Esophagus squamous epithelium (tissue), 5 donors: ENCODE measurements at regions not wholly inside any gene's neighbourhood (a gene's known extent, or its start where the extent isn't known, plus 50 kb on each side); places are given as distances from the start of the nearest gene placed in this dataset.

Experiments
- DNase-seq: peaks from one replicate; lab custom pipeline; 2025; lab: John Stamatoyannopoulos, UW
- H3K27ac ChIP-seq, 4 donors: fragments of 200-600 bp; sonication (generic); one replicate each; pipeline ENCODE4 v1.5.1; 2016 to 2019; ENCODE audit warnings: mild to moderate bottlenecking in 1 of 4
- H3K27me3 ChIP-seq, 4 donors: fragments of 200-600 bp; sonication (generic); 1 replicate in 3 of 4; 2 replicates in 1 of 4; pipeline versions ENCODE4 v1.5.1 to v1.6.0; 2017 to 2021; ENCODE audit warnings: antibody characterized with exemption in 1 of 4
- H3K36me3 ChIP-seq, 3 donors: fragments of 200-600 bp; sonication (generic); one replicate each; pipeline ENCODE4 v1.5.1; 2016 to 2019
- H3K4me1 ChIP-seq, 3 donors: fragments of 200-600 bp; sonication (generic); one replicate each; pipeline ENCODE4 v1.5.1; 2017 to 2019
- H3K4me3 ChIP-seq, 4 donors: fragments of 200-600 bp; sonication (generic); 1 replicate in 3 of 4; 2 replicates in 1 of 4; pipeline ENCODE4 v1.5.1; 2016 to 2019; ENCODE audit warnings: mild to moderate bottlenecking in 2 of 4, moderate library complexity in 1 of 4
- H3K9me3 ChIP-seq, 3 donors: fragments of 200-600 bp; sonication (generic); one replicate each; pipeline ENCODE4 v1.5.1; 2016 to 2019
- POLR2A ChIP-seq, 4 donors: fragments of 450-650 bp; IDR thresholded peaks; one replicate each; pipeline ENCODE4 v1.6.1; 2017; ENCODE audit warnings: antibody characterized with exemption in 4 of 4, mild to moderate bottlenecking in 4 of 4, moderate library complexity in 3 of 4
- WGBS, 2 donors: methylation state at CpG; one replicate each; pipeline ENCODE4 v1.1.5; 2018; 5-methylcytosine and 5-hydroxymethylcytosine counted together
- intact Hi-C: fragments of 100-400 bp; cut with DNase I; formaldehyde crosslinking; loops from one replicate; pipeline ENCODE4 v1.15.0; 2022
- TF ChIP-seq, protein P1 (sequence below), 6 experiments: fragments of 450-650 bp in 4 of 6; fragments of 200-600 bp in 2 of 6; sonication (generic) in 2 of 6; IDR thresholded peaks; one replicate each; pipeline ENCODE4 v1.5.1; 2016 to 2019; ENCODE audit warnings: antibody characterized with exemption in 6 of 6, mild to moderate bottlenecking in 4 of 6, moderate library complexity in 4 of 6
- donor health status: DM: yes; HTN: yes; CAD: no.

DNA sequence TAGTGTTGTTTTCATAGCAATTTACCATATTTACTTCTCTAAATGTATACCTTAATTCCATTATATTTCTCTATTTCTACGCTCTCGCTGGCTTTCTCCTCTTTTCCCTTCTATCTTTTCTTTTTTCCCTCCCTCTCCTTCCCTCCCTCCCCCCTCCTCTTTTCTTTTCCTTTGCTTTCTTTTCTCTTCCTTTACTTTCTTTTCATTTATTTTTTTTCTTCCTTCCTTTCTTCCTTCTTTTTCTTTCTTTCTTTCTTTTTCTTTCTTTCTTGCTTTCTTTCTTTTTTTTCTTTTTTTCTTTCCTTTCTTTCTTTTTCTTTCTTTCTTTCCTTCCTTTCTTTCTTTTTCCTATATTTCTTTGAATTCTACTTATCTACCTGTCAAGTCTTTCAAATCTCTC, 533.0 kb upstream of the POT1 start:
- WGBS, 2 donors: 84 to 98% methylated on average over 2 of the region's 2 CpGs
- DNase-seq: no peak
- Histone ChIP-seq H3K27ac (no peak overlapping the region), H3K9me3 (peaks cover 0 to 7% (median 0%) of the 10 kb centered on the region in 3 donors), H3K4me1 (no peaks in the 10 kb centered on the region), H3K4me3 (no peak overlapping the region), H3K36me3 (no peaks in the 10 kb centered on the region), H3K27me3 (no peaks in the 10 kb centered on the region)
- intact Hi-C loops: no loop called here
- TF ChIP-seq, protein P1, sequence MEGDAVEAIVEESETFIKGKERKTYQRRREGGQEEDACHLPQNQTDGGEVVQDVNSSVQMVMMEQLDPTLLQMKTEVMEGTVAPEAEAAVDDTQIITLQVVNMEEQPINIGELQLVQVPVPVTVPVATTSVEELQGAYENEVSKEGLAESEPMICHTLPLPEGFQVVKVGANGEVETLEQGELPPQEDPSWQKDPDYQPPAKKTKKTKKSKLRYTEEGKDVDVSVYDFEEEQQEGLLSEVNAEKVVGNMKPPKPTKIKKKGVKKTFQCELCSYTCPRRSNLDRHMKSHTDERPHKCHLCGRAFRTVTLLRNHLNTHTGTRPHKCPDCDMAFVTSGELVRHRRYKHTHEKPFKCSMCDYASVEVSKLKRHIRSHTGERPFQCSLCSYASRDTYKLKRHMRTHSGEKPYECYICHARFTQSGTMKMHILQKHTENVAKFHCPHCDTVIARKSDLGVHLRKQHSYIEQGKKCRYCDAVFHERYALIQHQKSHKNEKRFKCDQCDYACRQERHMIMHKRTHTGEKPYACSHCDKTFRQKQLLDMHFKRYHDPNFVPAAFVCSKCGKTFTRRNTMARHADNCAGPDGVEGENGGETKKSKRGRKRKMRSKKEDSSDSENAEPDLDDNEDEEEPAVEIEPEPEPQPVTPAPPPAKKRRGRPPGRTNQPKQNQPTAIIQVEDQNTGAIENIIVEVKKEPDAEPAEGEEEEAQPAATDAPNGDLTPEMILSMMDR (IDR thresholded peaks at IDR 0.05): no peak
- no peak for TF ChIP-seq POLR2A (IDR thresholded peaks at IDR 0.05)

DNA sequence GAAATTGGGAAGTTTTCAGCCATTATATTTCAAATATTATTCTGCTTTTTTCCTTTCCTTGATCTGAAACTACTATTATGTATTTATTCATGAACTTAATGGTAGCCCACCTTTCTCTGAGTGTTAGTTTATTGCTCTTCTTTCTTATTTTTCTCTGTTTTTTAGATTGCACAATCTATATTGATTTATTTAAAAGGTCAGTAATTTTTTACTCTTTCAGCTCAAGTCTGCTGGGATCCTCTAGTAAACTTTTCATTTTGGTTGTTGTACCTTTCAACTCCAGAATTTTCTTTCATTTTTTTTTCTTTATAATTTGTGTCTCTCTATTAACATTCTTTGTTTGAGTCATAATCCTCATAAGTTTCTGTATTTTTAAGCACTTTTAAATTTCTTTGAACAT, 529.4 kb upstream of the POT1 start:
- Histone ChIP-seq H3K4me3 (no peak overlapping the region), H3K9me3 (peaks cover 0 to 7% (median 0%) of the 10 kb centered on the region in 3 donors), H3K27me3 (no peaks in the 10 kb centered on the region), H3K4me1 (no peaks in the 10 kb centered on the region), H3K27ac (no peak overlapping the region), H3K36me3 (no peaks in the 10 kb centered on the region)
- DNase-seq: no peak
- no peak for TF ChIP-seq POLR2A (IDR thresholded peaks at IDR 0.05)
- TF ChIP-seq, protein P1 (IDR thresholded peaks at IDR 0.05): no peak
- intact Hi-C loops: no loop called here

DNA sequence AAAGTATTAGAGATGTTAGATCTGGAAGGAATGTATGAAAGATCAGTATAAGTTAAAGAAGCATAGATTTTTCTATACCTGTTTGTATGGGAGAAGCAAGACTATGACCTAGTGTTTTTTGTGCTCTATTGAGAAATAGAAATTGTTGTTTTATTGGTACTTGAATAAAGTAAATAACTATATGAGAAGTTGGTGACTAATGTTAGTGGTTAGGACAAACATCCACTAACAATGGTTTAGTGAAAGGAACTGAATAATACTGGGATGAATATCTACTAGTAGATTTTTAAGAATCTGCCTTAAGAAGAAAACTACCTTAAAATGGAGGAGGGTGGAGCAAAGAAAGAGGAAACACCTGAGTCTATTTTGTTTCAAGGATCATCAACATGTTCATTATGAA, 521.1 kb upstream of the POT1 start:
- H3K9me3 ChIP-seq: no peaks in the 10 kb centered on the region
- TF ChIP-seq, protein P1 (IDR thresholded peaks at IDR 0.05): no peak
- TF ChIP-seq POLR2A (IDR thresholded peaks at IDR 0.05): no peak
- no peaks in the 10 kb centered on the region for H3K4me1 ChIP-seq
- no peak overlapping the region for H3K4me3 ChIP-seq
- H3K27ac ChIP-seq: no peak overlapping the region
- intact Hi-C loops: no loop called here
- no peak for DNase-seq
- H3K27me3 ChIP-seq: no peaks in the 10 kb centered on the region
- H3K36me3 ChIP-seq: no peaks in the 10 kb centered on the region

DNA sequence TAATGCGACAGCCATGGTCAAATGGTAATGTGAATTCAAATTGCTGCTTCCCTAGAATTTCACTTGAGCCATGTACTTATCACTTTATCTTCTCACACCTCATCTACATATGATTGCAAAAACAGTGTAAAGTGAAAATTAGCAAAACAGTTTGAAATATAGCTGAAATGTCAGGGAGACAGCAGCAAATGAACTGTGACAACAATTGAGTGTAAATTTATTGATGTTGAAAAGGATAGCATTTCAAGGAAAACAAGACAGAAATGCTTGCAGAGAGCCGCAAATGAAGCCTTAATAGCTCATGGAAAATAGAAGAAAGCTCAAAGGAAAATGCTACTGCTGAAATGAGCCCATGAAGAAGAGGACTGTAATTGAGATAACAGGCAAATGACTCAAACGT, 516.2 kb upstream of the POT1 start:
- DNase-seq: no peak
- TF ChIP-seq POLR2A (IDR thresholded peaks at IDR 0.05): no peak
- TF ChIP-seq, protein P1 (IDR thresholded peaks at IDR 0.05): no peak
- intact Hi-C loops: no loop called here
- no peak overlapping the region for H3K4me3 ChIP-seq
- no peaks in the 10 kb centered on the region for H3K36me3 ChIP-seq
- WGBS, 2 donors: 56 to 64% methylated on average over 3 of the region's 3 CpGs
- H3K27me3 ChIP-seq: no peaks in the 10 kb centered on the region
- H3K4me1 ChIP-seq: no peaks in the 10 kb centered on the region
- H3K27ac ChIP-seq: no peak overlapping the region
- no peaks in the 10 kb centered on the region for H3K9me3 ChIP-seq

DNA sequence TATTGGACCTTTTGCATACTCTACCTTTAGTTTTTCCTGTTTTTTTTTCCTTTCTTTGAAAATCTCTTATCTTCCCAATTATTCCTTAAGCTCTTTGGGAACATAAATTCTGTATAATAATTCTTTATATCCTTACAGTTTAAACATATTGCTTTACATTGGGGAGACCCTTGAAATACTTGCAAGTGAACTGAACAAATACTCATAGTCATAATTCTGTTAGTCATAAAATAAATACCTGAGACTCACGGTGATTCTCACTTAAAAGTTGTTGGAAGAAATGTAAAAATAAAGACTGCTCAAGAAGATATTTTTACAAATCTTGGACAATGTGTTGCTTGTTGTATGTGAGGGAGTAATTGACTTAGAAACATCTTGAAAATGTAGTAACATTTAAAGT, 515.2 kb upstream of the POT1 start:
- no peak overlapping the region for H3K27ac ChIP-seq
- intact Hi-C loops: no loop called here
- no peaks in the 10 kb centered on the region for H3K4me1 ChIP-seq
- DNase-seq: no peak
- no peaks in the 10 kb centered on the region for H3K36me3 ChIP-seq
- 50 to 77% methylated on average over 1 of the region's 1 CpG for WGBS, 2 donors
- H3K4me3 ChIP-seq: no peak overlapping the region
- no peaks in the 10 kb centered on the region for H3K27me3 ChIP-seq
- no peak for TF ChIP-seq POLR2A (IDR thresholded peaks at IDR 0.05)
- no peaks in the 10 kb centered on the region for H3K9me3 ChIP-seq

DNA sequence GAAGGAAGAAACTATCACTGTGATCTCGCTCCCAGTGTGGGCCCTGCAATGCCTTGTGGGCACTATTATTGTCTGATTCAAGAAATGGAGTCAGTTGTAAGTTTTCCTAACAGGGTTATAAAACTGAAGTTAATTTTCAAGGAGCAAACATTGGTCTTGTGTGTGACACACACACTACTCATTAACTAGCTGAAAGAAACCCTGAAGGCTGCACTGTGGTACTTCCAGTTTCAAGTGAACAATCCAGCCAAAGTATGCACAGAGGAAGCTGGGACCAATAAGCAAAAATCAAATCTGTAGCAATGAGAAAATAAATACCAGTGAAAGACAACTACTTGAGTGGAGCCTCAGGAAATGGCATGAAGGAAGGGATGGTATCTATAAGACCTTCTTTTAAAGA, 506.6 kb upstream of the POT1 start:
- no peak for DNase-seq
- Histone ChIP-seq H3K4me1 (no peaks in the 10 kb centered on the region), H3K4me3 (no peak overlapping the region), H3K27me3 (no peaks in the 10 kb centered on the region), H3K27ac (no peak overlapping the region), H3K9me3 (no peaks in the 10 kb centered on the region), H3K36me3 (no peaks in the 10 kb centered on the region)
- intact Hi-C loops: no loop called here
- TF ChIP-seq POLR2A (IDR thresholded peaks at IDR 0.05): no peak
- TF ChIP-seq, protein P1 (IDR thresholded peaks at IDR 0.05): no peak
- WGBS, 2 donors: 45 to 70% methylated on average over 1 of the region's 1 CpG
